ENCODE measurements at regions not wholly inside any gene's neighbourhood (a gene's known extent, or its start where the extent isn't known, plus 50 kb on each side); places are given as distances from the start of the nearest gene placed in this dataset.

DNA sequence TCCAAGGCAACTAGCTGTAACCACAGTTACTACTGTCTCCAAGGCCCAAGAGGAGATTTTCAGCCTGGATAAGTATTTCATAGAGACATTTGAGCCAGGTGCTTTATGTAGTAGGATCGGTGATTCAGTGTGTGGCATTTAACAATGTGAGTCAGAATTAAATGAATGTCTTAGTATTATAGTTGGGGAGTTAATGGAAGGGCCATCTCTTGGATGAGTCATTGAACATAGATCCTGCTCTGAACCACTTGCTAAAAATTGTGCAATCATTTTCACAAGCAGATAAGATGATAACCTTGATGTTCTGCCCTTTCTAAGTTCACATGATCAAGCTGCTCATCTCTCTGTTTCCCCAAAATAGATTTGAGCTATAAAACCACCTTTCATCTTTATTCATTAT is 668.9 kb upstream of the CITED2 start:
- no peak for TF ChIP-seq CTCF (IDR thresholded peaks at IDR 0.05; ENCODE audit: partially characterized antibody, unreplicated experiment)
- Mint-ChIP-seq H3K9me3 (ENCODE audit: unreplicated experiment) (peaks cover 2% of the 10 kb centered on the region), H3K36me3 (ENCODE audit: unreplicated experiment) (no peaks in the 10 kb centered on the region), H3K4me1 (ENCODE audit: low read depth, unreplicated experiment) (peaks cover 9% of the 10 kb centered on the region), H3K27me3 (ENCODE audit: unreplicated experiment) (no peaks in the 10 kb centered on the region), H3K4me3 (ENCODE audit: unreplicated experiment) (no peak overlapping the region), H3K27ac (ENCODE audit: unreplicated experiment) (no peak overlapping the region)
- no peak for DNase-seq

DNA sequence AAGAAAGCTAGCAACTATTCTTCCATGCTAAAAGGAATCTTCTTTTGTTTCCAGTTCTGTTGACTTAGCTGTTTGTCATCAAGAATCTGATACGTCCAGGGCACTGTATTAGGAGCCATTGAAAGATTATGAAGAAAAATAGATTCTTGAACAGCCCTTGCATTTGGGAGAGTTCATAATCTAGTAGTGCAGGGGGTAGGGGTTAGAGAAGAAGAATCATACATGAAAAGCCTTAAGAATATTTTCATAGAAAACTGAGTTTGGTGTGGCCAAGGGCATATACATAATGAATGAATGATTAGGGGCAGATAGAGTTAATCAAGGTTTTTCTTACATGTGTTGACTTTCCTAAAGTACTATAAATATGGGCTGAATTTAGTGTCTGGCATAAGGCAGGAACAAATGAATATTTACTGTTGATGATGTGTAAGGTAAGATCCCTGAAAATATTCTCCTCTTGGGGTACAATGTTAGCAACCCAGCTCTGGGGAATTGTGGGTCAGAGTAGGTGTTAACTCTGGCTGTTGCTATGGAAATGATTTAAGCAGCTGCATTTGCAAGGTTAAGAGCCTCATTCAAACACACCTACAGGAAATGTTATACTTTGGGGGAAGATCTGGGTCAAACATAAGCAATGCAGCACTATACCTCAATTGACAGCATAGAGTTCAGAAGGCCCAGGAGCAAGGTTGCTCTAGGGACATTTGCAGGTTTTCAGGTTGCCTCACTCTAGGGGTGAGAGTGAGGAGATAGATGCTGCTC is 667.3 kb upstream of the CITED2 start:
- H3K9me3 Mint-ChIP-seq (ENCODE audit: unreplicated experiment) = peaks cover 2% of the 10 kb centered on the region
- peaks cover 9% of the 10 kb centered on the region for H3K4me1 Mint-ChIP-seq (ENCODE audit: low read depth, unreplicated experiment)
- no peak for DNase-seq
- no peak overlapping the region for H3K27ac Mint-ChIP-seq (ENCODE audit: unreplicated experiment)
- H3K36me3 Mint-ChIP-seq (ENCODE audit: unreplicated experiment) = no peaks in the 10 kb centered on the region
- no peaks in the 10 kb centered on the region for H3K27me3 Mint-ChIP-seq (ENCODE audit: unreplicated experiment)
- no peak overlapping the region for H3K4me3 Mint-ChIP-seq (ENCODE audit: unreplicated experiment)
- no peak for TF ChIP-seq CTCF (IDR thresholded peaks at IDR 0.05; ENCODE audit: partially characterized antibody, unreplicated experiment)

DNA sequence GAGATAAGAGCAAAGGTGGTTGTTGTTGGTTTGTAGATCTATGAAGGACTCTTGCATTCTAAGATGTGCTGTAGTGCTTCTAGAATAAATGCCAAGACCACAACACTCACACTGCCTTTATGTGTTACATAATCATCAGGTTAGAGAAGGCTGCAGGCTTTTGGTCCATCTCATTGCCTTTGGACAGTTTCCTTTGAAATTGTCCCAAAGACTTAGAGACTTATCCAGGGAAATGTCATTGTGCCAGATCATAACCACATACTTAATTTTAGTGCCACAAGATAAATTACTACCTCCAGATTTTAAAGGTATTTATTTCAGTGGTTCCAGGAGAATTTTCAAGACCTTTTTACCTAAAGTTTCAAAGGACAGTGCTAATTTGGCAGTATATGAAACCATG is 666.6 kb upstream of the CITED2 start:
- Mint-ChIP-seq H3K9me3 (ENCODE audit: unreplicated experiment) (peaks cover 2% of the 10 kb centered on the region), H3K4me1 (ENCODE audit: low read depth, unreplicated experiment) (peaks cover 9% of the 10 kb centered on the region)

GRCh38 chr6:140040396-140040795 is 665.9 kb upstream of the CITED2 start:
- Mint-ChIP-seq H3K4me1 (ENCODE audit: low read depth, unreplicated experiment) (peaks cover 9% of the 10 kb centered on the region), H3K27ac (ENCODE audit: unreplicated experiment) (no peak overlapping the region), H3K9me3 (ENCODE audit: unreplicated experiment) (peaks cover 2% of the 10 kb centered on the region), H3K4me3 (ENCODE audit: unreplicated experiment) (peak overlapping the region; percentile 63), H3K27me3 (ENCODE audit: unreplicated experiment) (no peaks in the 10 kb centered on the region), H3K36me3 (ENCODE audit: unreplicated experiment) (no peaks in the 10 kb centered on the region)
- no peak for TF ChIP-seq CTCF (IDR thresholded peaks at IDR 0.05; ENCODE audit: partially characterized antibody, unreplicated experiment)
- no peak for DNase-seq

More for the DNA sequence above, 666.6 kb upstream of the CITED2 start:
- Mint-ChIP-seq H3K36me3 (ENCODE audit: unreplicated experiment) (no peaks in the 10 kb centered on the region), H3K27ac (ENCODE audit: unreplicated experiment) (no peak overlapping the region), H3K27me3 (ENCODE audit: unreplicated experiment) (no peaks in the 10 kb centered on the region), H3K4me3 (ENCODE audit: unreplicated experiment) (no peak overlapping the region)
- no peak for TF ChIP-seq CTCF (IDR thresholded peaks at IDR 0.05; ENCODE audit: partially characterized antibody, unreplicated experiment)
- no peak for DNase-seq

- TF ChIP-seq CTCF (IDR thresholded peaks at IDR 0.05; ENCODE audit: partially characterized antibody, unreplicated experiment) = no peak
These were observed 664.9 kb upstream of the CITED2 start for GRCh38 chr6:140039364-140039763.

More at GRCh38 chr6:140039364-140039763, 664.9 kb upstream of the CITED2 start:
- no peak overlapping the region for H3K27ac Mint-ChIP-seq (ENCODE audit: unreplicated experiment)
- no peaks in the 10 kb centered on the region for H3K27me3 Mint-ChIP-seq (ENCODE audit: unreplicated experiment)
- H3K36me3 Mint-ChIP-seq (ENCODE audit: unreplicated experiment) = no peaks in the 10 kb centered on the region
- DNase-seq = no peak
- H3K9me3 Mint-ChIP-seq (ENCODE audit: unreplicated experiment) = peaks cover 2% of the 10 kb centered on the region
- peaks cover 9% of the 10 kb centered on the region for H3K4me1 Mint-ChIP-seq (ENCODE audit: low read depth, unreplicated experiment)
- H3K4me3 Mint-ChIP-seq (ENCODE audit: unreplicated experiment) = no peak overlapping the region

Data from glutamatergic neuron (in vitro differentiated cells).